ENCODE measurements at regions not wholly inside any gene's neighbourhood (a gene's known extent, or its start where the extent isn't known, plus 50 kb on each side); places are given as distances from the start of the nearest gene placed in this dataset.

- Mint-ChIP-seq H3K27ac (no peak overlapping the region), H3K9me3 (ENCODE audit: low read depth) (no peaks in the 10 kb centered on the region), H3K4me3 (ENCODE audit: low read depth) (no peak overlapping the region), H3K36me3 (ENCODE audit: insufficient read depth) (no peaks in the 10 kb centered on the region), H3K27me3 (no peaks in the 10 kb centered on the region), H3K4me1 (ENCODE audit: low read depth) (peaks cover 4% of the 10 kb centered on the region)
- DNase-seq (ENCODE audit: low spot score, unreplicated experiment), result no peak
- TF ChIP-seq CTCF (IDR thresholded peaks at IDR 0.05; ENCODE audit: unreplicated experiment), result no peak
Observed at GRCh38 chr14:41549821-41550607, 56.7 kb upstream of the LRFN5 start.

- no peak overlapping the region for H3K27ac Mint-ChIP-seq
- DNase-seq (ENCODE audit: low spot score, unreplicated experiment), result no peak
- TF ChIP-seq CTCF (IDR thresholded peaks at IDR 0.05; ENCODE audit: unreplicated experiment), result no peak
- H3K4me3 Mint-ChIP-seq (ENCODE audit: low read depth), result no peak overlapping the region
- H3K27me3 Mint-ChIP-seq, result no peaks in the 10 kb centered on the region
- H3K36me3 Mint-ChIP-seq (ENCODE audit: insufficient read depth), result no peaks in the 10 kb centered on the region
- H3K4me1 Mint-ChIP-seq (ENCODE audit: low read depth), result peaks cover 4% of the 10 kb centered on the region
- no peaks in the 10 kb centered on the region for H3K9me3 Mint-ChIP-seq (ENCODE audit: low read depth)
Observed at GRCh38 chr14:41549282-41549681, 57.4 kb upstream of the LRFN5 start.

- no peak for TF ChIP-seq CTCF (IDR thresholded peaks at IDR 0.05; ENCODE audit: unreplicated experiment)
- H3K27me3 Mint-ChIP-seq, result no peaks in the 10 kb centered on the region
- H3K4me1 Mint-ChIP-seq (ENCODE audit: low read depth), result peaks cover 4% of the 10 kb centered on the region
Observed at GRCh38 chr14:41548666-41549065, 58.0 kb upstream of the LRFN5 start.

GRCh38 chr14:41541333-41541732 is 65.3 kb upstream of the LRFN5 start:
- TF ChIP-seq CTCF (IDR thresholded peaks at IDR 0.05; ENCODE audit: unreplicated experiment), result no peak
- no peaks in the 10 kb centered on the region for H3K4me1 Mint-ChIP-seq (ENCODE audit: low read depth)
- H3K9me3 Mint-ChIP-seq (ENCODE audit: low read depth), result peaks cover 8% of the 10 kb centered on the region
- H3K36me3 Mint-ChIP-seq (ENCODE audit: insufficient read depth), result no peaks in the 10 kb centered on the region
- no peaks in the 10 kb centered on the region for H3K27me3 Mint-ChIP-seq
- no peak for DNase-seq (ENCODE audit: low spot score, unreplicated experiment)
- H3K4me3 Mint-ChIP-seq (ENCODE audit: low read depth), result no peak overlapping the region
- no peak overlapping the region for H3K27ac Mint-ChIP-seq

More at GRCh38 chr14:41548666-41549065, 58.0 kb upstream of the LRFN5 start:
- no peaks in the 10 kb centered on the region for H3K9me3 Mint-ChIP-seq (ENCODE audit: low read depth)
- H3K4me3 Mint-ChIP-seq (ENCODE audit: low read depth), result no peak overlapping the region
- no peak overlapping the region for H3K27ac Mint-ChIP-seq
- no peaks in the 10 kb centered on the region for H3K36me3 Mint-ChIP-seq (ENCODE audit: insufficient read depth)
- no peak for DNase-seq (ENCODE audit: low spot score, unreplicated experiment)

GRCh38 chr14:41532255-41532654 is 74.4 kb upstream of the LRFN5 start:
- H3K4me1 Mint-ChIP-seq (ENCODE audit: low read depth), result no peaks in the 10 kb centered on the region
- no peaks in the 10 kb centered on the region for H3K27me3 Mint-ChIP-seq
- H3K4me3 Mint-ChIP-seq (ENCODE audit: low read depth), result no peak overlapping the region
- H3K27ac Mint-ChIP-seq, result no peak overlapping the region
- no peak for DNase-seq (ENCODE audit: low spot score, unreplicated experiment)
- H3K36me3 Mint-ChIP-seq (ENCODE audit: insufficient read depth), result no peaks in the 10 kb centered on the region
- no peak for TF ChIP-seq CTCF (IDR thresholded peaks at IDR 0.05; ENCODE audit: unreplicated experiment)
- no peaks in the 10 kb centered on the region for H3K9me3 Mint-ChIP-seq (ENCODE audit: low read depth)

All from progenitor cell of endocrine pancreas (in vitro differentiated cells).